Medulla oblongata (tissue), 1 donor: ENCODE measurements at regions not wholly inside any gene's neighbourhood (a gene's known extent, or its start where the extent isn't known, plus 50 kb on each side); places are given as distances from the start of the nearest gene placed in this dataset.
A peak's percentile ranks its signal among the peaks of the same experiment; 100 is the strongest.

Experiments used
- DNase-seq: peaks from one replicate; pipeline ENCODE4 v3.0.0-alpha.2; 2015; ENCODE audit errors: extremely low spot score

GRCh38 chr2:156845806-156846558, 409.8 kb downstream of the GPD2 start:
- no peak for DNase-seq

GRCh38 chr2:156852210-156852609, 405.3 kb upstream of the GALNT5 start:
- no peak for DNase-seq

DNA sequence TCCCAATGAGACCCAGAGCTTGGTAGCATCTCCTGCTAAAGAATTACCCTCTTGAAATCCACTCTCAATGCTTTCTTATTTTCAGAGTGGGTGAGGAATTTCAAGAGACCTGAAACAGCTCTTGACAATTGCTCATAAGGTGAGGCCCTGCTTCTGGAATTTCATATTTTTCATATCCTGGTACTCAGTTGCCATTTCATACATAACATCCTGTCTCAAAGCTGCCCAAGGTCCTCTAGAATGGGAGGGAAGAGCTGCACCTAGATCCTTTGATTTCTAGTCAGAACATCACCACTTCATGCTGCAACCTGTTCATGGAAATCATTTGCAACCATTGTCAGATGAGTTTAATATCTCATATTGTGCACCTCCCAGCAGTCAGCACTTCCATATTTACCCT, 404.8 kb upstream of the GALNT5 start:
- no peak for DNase-seq

DNA sequence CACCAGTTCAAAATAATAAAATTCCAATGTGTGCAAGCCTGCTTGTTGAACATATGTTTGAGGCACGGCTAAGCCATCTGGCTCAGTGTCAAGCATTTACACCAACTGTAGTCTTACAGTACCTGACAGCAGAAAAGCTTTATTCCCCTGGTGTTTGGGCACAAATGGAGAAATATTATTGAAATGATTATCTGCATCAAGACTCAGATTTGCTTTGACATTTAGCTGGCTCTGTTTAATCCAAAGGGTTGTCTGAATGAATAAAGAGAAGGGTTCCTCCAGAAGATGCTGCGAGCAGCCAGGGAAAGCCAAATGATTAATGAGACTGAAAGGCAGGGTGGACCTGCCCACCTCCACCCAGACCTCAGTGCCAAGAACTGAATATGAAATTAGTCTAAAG, 393.2 kb upstream of the GALNT5 start:
- DNase-seq = no peak

DNA sequence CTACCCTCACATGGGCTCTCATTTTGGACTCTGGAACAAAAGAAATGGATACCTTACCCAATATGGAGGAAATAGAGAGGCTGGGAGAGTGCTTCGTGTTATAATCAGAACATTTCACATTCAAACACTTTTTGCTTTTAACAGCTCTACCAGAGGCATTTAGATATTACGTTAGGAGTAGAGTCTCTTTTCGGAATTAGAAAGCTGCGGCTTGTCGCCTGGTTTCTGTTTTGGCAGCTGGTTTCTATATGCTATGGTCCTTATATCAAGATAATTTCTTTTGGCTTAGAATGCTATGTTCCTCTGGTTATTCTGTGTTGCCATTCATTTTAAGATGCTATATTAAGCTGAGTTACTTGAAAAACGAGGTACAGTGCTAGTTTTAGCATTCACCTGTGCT, 392.8 kb upstream of the GALNT5 start:
- DNase-seq = no peak

DNA sequence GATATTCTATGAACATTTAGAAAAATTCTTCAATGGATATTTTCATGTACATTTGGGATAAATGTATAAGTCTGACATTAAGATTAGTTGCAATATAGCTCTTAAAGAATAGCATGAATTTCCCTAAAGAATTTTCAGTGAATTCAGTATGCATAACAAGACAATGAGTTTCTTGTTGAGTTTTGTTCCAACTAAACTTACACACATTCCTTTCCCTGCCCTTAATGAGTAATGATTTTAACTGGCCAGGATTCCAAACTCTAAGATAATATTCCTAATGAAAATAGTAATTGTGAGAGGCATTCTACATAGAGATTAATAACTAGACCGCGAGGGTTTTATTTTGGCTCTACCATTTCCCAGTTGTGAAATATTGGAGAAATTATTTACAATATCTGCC, 390.3 kb upstream of the GALNT5 start:
- no peak for DNase-seq

- DNase-seq = no peak
Observed at GRCh38 chr2:156874707-156875106, 382.8 kb upstream of the GALNT5 start.

GRCh38 chr2:156883804-156884203, 373.7 kb upstream of the GALNT5 start:
- DNase-seq = no peak

DNA sequence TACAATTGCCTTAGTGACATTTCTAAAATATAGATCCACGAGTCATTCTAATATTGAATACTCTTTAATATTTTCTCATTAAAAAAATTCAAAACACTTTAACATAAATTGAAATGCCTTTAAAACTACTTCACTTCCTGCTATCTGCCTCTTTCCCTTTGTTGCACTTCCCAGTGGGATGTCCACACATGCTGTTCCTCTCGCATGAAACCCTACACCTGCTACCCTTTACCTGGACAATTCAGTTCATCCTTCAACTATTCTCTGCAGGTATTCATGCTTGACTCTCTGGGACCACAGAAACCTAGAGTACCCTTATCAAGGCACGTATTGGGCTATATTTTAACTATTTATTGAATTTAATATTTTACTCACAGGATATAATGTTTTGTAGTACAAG, 373.3 kb upstream of the GALNT5 start:
- no peak for DNase-seq

DNA sequence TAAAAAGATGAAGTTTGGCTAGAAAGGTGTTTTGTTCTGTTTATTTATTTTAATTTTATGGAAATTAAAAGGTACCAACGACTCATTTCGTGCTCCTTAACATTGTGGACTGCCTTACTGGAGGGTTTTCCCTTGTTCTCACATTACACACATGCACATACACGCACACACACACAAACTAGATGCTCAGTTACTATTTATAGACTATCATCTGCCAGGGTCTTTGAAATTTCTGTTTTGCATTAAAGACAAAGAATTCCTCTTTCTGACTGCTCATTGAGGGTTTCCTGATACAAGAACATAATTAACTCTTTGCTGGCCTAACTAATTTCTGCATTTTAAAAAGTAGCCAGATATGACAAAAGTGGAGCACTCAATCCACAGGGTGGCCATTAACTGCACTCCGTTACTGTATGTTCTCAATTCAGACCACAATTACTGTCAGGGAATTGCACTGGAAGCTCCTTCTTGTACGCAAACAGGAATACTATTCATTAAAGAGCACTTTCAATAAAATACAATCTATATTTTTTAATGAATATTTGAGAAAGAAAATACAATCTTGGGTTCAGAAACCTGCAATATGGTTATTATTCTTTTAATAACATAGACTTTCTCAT, 366.9 kb upstream of the GALNT5 start:
- DNase-seq = no peak

DNA sequence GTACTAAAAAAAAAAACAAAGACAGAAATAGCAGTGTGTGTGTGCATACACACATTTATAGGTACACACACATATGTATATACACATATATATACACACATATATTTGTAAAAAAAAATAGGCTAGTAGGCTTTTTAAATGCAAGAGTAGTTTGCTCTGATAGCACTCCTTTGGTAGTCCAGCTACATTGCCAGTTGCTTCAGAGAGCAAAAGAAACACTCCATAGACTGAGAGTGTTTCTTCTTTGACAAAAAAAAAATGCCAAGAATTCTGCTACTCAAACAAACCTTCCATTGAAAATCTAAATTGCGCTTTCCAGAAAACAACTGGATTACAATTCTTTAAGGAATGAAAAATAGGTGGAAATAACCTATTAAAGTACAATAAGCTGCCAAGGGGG, 365.9 kb upstream of the GALNT5 start:
- DNase-seq = no peak

DNA sequence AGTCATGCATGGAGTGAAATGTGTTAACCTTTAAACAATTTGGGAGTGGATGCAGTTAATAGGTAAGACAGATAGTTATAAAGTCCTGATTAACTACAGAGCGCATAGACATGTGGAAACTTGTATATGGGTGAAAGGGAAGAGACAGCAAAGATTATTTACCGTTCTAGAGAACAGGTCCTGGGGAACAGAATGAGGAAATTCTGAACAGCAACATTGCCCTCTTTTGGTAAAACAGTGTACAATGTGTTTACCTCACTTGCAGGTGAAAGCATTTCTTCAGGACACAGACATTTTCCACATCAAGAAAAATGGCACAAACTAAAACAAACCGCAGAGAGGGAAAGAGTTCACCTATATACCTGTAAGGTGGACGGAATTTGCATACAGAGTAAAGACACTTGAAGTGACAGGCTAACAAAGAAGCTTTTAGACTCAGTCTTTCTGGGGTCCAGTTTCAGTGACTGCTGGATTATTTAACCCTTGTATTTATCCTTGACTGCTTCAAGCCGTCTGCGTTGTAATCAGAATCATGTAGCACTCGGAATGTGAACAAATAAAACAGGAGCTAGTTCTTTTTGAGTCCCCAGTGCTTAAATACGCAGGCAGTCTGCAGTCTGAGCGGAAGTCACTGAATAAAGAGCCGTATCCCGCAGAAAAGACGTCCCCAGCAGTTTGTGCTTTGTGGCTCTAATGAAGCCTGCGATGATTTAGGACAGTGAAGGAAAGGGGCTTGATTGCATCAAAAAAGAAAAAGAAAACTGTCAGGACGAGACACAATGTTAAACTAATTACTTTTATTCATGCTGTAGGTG, 364.8 kb upstream of the GALNT5 start:
- peak; percentile 38 for DNase-seq

- DNase-seq = no peak
Observed at GRCh38 chr2:156896294-156896693, 361.2 kb upstream of the GALNT5 start.

DNA sequence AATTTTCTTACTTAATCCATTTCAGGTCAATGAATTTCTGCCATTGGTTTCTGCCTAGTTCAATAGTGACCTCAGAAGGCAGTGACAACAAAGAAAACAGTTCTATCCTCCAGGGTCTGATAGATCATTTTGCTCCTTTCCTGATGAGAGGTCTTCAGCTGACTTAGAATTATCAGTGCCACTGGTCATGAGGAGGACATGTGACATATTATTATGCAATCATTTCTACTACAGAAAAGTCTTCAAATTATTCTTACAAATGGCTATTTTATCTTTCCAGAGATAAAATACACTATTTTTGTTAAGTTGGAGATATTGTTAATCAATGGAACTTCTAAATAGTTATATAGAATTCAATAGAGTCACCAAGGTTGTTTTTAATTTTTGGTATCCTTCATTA, 360.0 kb upstream of the GALNT5 start:
- DNase-seq = no peak

DNA sequence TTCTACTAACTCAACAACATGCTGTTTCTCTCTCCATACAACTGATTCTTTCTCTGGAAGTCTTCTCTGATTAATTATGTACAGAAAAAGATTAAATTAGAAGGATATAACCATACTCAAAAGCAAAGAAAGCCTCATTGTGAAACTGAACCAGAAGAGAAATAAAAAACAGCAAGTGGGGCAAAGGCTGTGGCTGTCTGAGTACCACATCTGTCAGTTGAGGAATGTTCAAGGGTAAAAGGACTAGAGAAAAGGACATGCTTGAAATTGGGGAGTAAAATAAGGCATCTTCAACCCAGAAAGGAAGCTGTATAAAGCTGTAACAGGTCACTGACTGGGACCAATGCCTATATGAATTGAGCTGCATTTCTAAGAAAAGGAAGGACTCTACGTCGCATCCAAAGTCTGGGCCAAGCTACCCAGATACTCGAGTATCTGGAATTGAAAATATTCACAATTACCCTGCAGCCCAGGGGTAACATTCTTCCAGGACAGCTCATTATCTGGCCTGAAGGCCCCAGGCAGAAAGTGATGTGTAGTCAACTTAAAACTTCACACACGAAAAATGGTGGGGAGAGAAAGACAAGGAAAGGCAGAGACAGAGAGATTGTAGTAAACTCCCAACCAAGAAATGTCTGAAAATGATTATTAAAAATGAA, 356.0 kb upstream of the GALNT5 start:
- DNase-seq = no peak

- no peak for DNase-seq
Observed at GRCh38 chr2:156903335-156903734, 354.2 kb upstream of the GALNT5 start.

GRCh38 chr2:156907806-156908205, 349.7 kb upstream of the GALNT5 start:
- no peak for DNase-seq

DNA sequence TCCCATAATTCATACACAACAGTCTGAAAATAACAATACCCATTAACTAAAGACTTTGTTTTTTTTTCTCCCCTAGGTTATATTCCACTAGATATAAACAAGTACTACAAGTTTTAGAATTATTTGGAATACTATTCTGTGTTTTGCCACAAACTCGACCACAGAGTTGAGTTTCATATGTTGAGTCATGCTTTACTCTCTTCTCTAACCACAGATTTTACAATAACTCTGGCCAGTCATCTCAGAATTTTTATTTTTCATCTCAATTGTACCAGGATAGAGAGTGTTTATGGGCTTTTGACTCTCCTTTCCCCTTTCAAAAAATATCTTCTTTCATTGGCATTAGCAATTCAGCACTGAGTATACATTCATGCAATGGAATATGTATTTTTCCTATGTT, 348.7 kb upstream of the GALNT5 start:
- no peak for DNase-seq

- no peak for DNase-seq
Observed at GRCh38 chr2:156909983-156910382, 347.5 kb upstream of the GALNT5 start.

DNA sequence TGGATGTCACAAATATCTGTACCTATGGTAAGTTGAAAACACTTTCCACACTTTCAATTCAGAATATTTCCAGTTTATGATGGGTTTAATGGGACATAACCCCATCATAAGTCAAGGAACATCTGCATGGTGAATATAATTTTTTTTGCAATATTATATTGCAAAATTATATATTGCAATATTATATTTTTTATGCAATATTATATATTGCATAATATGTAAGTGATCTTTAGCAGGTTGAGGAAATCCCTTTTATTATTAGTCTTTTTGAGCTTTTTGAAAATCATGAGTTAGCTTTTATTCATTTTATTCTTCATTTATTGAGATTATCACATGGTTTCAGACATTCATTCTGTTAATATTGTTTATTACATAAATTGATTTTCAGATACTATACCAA, 342.2 kb upstream of the GALNT5 start:
- no peak for DNase-seq

- DNase-seq = no peak
Observed at GRCh38 chr2:156918410-156918809, 339.1 kb upstream of the GALNT5 start.

DNA sequence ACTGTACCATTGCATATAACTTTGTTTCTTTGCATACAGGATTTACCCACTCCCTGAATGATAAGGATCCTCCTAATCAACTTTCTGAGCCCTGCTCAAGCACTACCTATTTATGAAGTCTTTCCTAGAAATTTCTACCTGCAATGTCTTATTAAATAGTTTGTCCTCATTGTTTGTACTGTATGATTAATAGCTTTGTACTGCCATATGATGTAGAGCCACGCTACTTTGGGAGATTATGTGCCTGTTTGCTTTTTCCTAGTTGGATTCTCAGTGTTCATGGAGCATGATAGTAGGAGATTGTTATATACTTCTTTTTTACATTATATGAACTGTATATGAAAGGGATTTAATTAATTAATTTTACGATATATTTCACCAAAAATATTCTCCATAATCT, 327.1 kb upstream of the GALNT5 start:
- no peak for DNase-seq
